Stimulated activated CD4-positive, alpha-beta T cell treated with anti-CD3 and anti-CD28 coated beads, Interleukin-4, amount 100 ng/mL, for 4 hours (primary cell): ENCODE measurements at regions not wholly inside any gene's neighbourhood (a gene's known extent, or its start where the extent isn't known, plus 50 kb on each side); places are given as distances from the start of the nearest gene placed in this dataset.

ENCODE experiments used
- DNase-seq, 2 experiments: peaks; one replicate each; pipeline ENCODE4 v3.0.0-alpha.2; 2020

DNA sequence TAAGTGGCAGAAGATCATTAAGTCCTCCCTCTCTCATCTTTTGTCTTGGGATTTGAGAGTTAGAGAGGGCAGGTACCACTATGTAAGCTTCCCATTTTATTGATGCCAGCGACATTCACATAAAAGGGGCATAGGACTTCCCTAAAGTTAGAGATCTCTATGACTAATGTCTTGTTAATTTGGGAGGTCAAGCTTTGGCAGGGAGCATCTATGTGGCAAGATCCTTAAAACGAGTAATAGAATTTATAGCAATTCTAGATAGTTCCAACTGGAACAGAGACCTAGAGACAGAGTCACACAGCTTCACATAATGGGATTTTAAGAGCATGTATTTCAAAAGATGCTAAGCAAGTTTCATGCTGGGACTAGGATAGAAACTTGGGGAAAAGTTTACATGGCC lies 308.0 kb downstream of the MAP2K6 start:
- DNase-seq = no peak

DNA sequence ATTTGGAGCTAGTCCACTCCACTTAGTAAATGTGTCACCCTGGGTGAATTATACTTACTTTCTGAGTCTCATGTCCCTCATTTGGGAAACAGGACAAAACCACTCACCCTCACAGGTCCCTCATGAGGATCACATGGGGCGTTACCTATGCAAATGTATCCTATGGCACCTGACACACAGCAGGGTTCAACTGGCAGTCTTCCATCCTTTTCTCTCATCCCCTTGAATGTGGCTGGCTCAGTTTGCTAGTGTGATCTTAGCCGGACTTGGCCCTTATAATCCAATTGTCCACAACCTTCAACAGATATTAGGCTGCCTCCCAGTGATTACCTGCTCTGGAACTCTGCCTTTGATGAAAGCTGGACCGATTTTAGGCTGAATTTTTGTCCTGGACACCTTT lies 308.8 kb downstream of the MAP2K6 start:
- no peak for DNase-seq

DNA sequence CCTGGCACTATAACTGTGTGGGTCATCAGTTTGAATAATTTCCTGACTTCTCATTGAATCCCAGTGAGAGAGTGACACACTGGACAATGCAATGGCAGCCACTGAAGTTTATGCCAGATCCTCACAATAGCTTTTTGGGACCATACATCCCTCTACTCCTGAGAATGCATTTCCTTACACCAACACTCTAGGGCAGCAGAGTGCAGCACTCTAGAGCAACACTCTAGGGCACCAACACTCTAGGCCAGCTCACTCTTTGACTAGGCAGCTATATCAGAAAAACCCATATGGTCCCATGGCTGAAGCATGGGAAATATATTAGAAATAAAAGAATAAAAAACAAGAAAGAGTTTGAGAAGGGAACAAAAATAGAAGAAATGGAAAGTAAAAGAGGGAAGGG lies 309.2 kb downstream of the MAP2K6 start:
- DNase-seq = no peak

DNA sequence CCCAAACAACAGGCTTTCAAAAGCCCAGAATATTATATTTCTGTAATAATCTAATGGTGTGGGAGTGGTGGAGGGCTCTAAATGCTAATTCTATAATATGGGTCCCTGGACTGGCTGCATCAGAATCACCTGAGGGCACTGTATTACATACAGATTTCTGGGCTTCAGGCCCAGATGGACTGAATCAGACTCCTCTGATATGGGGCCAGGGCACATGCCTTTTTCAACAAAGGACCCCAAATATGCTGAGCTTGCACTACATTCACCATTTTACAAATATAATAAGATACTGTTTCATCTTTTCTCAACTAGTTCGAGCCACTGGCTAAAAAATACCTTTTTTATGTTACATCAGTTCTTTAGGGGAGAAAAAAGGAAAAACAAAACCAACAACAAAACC lies 309.7 kb downstream of the MAP2K6 start:
- no peak for DNase-seq

- DNase-seq = no peak
Measured at GRCh38 chr17:69725146-69725545, 310.6 kb downstream of the MAP2K6 start.

- DNase-seq = no peak
Measured at GRCh38 chr17:69728816-69729215, 314.3 kb downstream of the MAP2K6 start.

DNA sequence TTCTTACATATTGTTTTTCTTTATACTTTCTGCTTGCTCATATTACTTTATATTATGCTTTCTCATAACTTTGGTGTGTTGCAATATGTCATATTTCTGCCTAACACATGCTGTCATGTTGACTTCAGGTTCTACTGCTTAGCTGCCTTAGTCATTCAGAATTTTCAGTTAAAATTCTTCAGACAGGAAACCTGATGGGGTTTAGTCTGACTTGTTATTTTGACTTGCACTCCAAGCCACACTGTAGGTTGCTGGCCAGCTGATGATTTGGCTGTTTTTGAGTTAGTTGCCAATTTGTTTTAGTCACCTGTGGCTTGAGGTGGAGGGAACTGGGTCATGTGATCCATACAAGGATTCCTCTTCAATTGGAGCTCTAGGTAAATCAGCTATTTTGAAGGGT lies 315.4 kb downstream of the MAP2K6 start:
- no peak for DNase-seq

- no peak for DNase-seq
Measured at GRCh38 chr17:69732272-69732918, 317.9 kb downstream of the MAP2K6 start.

- no peak for DNase-seq
Measured at GRCh38 chr17:69733171-69734012, 318.9 kb downstream of the MAP2K6 start.

DNA sequence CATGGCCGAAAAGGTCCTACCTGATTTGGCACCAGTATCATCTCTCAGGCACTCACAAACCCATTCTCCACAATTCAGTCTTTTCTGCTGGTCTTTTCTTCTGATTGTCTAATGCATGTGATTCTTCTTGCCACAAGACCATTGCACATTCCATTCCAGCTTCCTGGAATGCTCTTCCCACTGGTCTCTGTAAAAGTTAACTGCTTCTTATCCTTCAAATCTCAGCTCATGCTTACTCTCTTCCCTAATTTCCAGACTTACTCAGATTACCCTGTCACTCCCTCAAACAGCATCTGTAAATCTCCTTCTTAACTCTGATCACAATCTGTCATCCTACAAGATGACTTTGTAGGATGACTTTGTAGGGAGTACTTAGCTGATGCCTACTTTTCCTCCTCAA lies 320.2 kb downstream of the MAP2K6 start:
- no peak for DNase-seq

- no peak for DNase-seq
Measured at GRCh38 chr17:69735285-69735684, 320.8 kb downstream of the MAP2K6 start.

GRCh38 chr17:69743091-69743490 lies 328.6 kb downstream of the MAP2K6 start:
- DNase-seq = no peak

- no peak for DNase-seq
Measured at GRCh38 chr17:69744512-69745070, 330.1 kb downstream of the MAP2K6 start.

DNA sequence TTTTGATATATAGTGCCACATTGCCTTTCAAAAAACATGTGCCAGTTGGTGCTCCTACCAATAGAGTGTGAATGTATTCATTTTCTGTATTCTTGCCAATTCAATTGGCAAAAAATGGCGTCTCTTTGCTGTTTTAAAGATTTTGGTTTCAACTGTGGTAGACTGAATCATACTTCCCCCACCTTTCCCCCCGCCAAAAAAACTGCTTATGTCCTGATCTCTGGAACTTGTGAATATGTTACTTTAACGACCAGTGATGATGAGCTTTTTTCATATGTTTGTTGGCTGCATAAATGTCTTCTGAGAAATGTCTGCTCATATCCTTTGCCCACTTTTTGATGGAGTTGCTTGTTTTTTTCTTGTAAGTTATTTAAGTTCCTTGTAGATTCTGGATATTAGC lies 325.1 kb upstream of the KCNJ16 start:
- DNase-seq = no peak

GRCh38 chr17:69757688-69758430 lies 317.2 kb upstream of the KCNJ16 start:
- no peak for DNase-seq

DNA sequence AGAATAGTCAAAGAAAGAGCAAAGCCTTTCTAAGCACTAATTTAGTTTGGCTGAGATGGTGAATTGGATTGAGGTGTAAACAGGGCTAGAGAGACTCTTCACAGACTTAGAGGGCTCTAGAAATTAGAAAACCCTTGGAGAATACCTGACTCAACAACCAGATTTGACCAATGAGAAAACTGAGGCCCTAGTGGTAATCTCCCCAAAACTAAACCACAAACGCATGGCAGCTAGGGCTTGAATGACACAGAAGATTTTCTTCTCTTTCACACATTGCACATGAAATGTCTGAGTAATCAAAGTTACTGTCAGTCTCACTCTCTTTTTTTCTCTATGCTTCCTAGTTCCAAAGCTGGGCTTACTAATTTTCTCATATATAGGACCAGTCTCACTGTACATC lies 314.5 kb upstream of the KCNJ16 start:
- DNase-seq = no peak

DNA sequence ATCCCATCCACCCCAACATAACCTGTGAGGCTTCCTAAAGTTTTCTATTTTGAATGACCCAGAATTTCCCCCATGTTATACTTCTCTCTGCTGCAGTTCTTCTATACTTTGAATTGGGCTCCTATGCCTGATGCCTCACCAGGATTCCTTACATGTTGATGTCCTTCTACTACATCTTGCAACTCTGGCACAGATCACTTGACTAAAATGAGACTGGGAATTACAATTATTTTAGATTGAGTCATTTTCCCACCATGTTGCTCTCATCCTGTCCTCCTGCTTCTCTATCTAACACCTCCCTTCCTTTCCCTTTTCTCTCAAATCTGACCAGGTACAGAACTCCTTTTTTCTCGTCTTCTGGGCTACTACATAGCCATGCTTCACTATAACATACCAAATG lies 314.0 kb upstream of the KCNJ16 start:
- no peak for DNase-seq

DNA sequence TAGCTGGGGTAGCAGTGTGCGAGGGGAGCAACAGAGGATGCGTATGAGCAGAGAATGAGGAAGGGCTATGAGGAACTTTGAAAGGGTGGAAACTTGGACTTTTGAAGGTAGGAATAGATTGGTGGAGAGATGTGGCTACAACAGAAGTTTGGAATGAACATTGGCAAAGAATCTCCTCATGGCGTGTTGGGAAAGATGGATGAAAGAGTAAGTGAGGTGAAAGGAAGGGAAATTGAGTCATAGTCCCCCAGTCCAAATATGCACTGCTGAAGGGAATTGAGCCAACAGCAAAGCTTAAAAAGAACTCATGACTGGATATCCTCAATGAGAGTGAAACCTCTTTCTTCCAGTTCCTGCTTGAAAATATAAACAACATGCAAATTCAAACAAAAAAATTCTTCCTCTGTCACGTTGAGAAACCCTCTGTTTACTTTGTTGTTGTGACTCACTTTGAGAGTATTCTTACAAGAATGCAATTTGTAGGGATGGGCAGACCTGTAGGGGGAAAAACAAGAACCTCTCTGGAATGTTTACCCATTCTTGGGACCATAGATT lies 313.2 kb upstream of the KCNJ16 start:
- no peak for DNase-seq

DNA sequence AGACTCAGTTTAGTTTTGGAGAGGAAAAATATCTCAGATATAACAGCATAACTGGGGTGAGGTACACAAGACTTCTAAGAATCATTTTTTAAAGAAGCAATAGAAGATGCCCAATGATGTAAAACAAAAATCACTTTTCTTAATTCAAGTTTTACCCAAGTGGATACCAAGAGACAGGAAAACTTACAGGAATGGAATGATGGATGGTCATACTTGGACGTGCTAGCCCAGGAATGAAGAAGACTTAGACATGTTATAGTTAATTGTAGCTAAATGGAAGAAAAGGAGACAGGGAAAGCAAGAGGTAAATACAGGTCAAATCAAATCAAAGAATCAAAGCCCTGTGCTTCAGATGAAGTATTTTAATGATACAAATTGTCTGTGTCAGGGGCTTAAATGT lies 312.7 kb upstream of the KCNJ16 start:
- DNase-seq = no peak

GRCh38 chr17:69762766-69763165 lies 312.3 kb upstream of the KCNJ16 start:
- no peak for DNase-seq

DNA sequence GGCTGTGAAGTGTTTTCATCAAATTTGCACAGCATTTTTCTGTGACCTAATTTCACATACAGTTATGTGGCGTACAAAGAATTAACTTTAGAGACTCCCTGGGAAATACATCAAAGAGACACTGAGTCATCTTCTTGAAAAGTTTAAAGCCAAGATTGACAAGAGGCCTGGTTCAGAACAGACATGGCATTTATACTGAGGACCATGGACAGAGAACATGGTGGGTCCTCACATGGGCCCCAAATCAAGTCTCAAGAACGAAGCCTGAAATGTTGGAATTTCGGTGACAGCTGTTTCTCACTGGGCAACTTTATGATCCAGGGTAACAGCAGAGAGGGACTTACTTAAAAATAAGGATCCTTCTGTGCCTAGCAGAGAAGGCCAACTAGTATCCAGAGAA lies 311.5 kb upstream of the KCNJ16 start:
- DNase-seq = no peak

- DNase-seq = no peak
Measured at GRCh38 chr17:69764146-69764545, 310.9 kb upstream of the KCNJ16 start.

GRCh38 chr17:69769050-69769449 lies 306.0 kb upstream of the KCNJ16 start:
- DNase-seq = no peak
